Embryonic facial prominence (tissue), 1 donor: ENCODE measurements at regions not wholly inside any gene's neighbourhood (a gene's known extent, or its start where the extent isn't known, plus 50 kb on each side); places are given as distances from the start of the nearest gene placed in this dataset.
"Not testable (repeated sequence)": the region's sequence is repeated elsewhere in the genome, so short reads cannot be mapped to it uniquely, and the experiment has no call there.

ENCODE experiments used
- DNase-seq: peaks from one replicate; pipeline ENCODE4 v3.0.0-alpha.2; 2016; ENCODE audit errors: extremely low spot score

DNA sequence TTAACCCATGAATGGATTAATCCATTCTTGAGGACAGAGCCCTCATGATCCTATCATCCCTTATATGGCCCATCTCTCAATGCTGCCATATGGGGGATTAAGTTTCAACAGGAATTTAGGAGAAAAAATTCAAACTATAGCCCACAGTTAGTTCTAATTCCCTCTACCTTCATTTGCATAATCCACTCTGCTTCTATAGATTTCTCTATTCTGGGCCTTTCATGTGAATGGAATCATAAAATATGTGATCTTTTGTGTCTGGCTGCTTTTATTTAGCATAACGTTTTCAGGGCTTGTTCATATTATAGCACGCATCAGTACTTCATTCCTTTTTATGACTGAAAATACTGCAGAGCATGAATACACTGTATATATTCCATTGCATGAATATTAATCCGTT lies 55.4 kb downstream of the CTSL start:
- no peak for DNase-seq

DNA sequence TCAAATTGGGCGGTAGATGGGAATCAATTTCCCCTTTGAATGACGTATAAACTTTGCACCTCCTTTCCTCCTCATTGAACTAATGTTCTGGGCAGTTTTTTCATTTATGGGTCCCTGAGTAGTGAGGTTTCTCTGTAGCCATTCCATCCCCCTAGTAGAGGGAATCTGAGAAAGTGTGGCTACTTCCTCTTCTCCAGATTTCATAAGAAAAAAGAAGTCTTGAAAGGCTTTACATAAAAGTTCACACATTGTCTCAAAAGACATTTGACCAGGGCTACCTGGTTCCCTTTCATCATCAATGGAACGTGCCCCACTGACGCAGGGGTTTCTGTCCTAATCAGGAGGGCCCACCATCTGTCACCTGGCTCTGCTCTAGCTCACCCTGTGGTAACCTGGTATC lies 57.3 kb downstream of the CTSL start:
- no peak for DNase-seq

- DNase-seq = not testable (repeated sequence)
These were observed 59.5 kb downstream of the CTSL start for GRCh38 chr9:87785315-87785970.

DNA sequence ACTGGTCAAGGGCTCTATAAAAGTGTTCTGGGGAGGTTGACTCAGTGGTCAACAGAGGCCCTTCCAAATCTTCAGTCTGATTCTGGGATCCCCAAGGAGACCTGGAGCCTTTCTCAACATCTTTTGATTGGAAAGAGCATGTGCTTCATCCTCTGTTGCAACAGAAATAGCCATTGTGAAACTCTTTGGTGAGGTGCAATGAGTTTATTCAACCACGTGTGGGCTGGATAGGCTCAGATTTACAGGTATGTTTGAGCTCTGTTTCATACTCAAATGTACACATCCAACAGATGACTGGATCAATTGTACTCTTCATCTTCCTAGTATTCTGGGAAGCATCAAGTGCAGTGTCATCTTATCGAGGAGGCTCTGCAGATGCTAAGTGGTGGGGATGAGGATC lies 60.5 kb downstream of the CTSL start:
- no peak for DNase-seq

DNA sequence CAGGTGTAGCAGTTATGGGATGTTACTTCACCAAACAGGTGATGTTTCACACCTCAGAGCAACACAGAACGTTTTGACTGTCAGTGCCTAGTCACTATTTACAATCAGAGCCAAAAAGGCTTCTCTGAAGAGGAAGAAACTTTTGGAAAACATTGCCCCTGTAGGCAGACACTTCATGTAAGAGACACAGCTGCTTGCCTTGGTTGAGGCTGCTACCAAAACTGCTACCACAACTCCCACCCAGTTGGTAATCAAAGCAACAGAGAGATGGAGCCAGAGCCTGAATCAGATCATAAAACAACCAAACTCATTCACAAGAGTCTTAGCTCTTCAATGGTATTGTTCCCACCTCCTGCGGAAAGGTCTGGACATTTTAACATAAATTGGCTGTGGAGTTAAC lies 61.0 kb downstream of the CTSL start:
- no peak for DNase-seq

GRCh38 chr9:87787735-87788134 lies 61.8 kb downstream of the CTSL start:
- no peak for DNase-seq

- DNase-seq = no peak
These were observed 66.9 kb downstream of the CTSL start for GRCh38 chr9:87792831-87793288.

DNA sequence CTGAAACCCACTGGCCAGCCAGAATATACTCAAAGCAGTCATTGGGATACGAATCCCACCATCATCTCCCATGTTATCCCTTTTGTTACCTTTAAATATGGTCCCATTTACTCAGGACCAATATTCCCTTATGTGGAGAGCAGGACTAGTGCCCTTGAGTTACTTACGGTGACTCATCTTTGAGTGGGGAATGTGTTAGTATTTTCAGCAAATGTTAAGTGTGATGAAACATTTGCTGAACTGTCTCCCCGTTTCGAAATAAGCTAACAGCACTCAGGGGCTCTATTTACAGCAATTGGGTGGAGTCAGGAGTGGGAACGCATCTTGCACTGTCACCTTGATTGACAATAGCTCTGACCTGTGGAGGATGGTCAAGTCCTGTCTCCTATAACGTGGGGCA lies 67.4 kb downstream of the CTSL start:
- DNase-seq = no peak

GRCh38 chr9:87795178-87795577 lies 69.3 kb downstream of the CTSL start:
- no peak for DNase-seq

- no peak for DNase-seq
These were observed 70.3 kb downstream of the CTSL start for GRCh38 chr9:87796196-87796595.

DNA sequence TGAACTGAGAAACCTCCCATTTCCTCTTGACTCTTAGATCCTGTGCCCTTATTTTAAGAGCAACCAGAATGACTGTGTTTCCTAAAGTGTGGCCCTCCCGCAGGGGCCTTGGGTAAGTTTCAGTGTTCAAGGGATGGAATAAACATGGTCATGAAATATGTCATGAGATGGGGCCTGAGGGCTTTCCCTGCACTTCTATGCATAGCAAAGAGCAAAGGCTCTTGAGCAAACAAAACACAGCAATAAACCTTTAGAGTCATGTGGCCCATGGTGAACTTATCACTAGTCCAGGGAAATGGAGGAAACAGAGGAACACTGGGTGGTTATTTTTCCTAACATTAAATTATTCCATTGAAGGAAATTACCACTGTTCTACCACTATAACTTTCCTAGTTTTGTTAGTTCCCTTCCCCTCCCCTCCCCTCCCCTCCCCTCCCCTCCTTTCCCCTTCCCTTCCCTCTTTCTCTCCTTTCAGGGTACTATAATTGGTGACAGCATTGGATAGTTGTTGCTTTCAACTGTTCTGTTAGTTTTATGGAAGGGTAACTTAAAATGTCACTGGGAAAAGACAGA lies 72.4 kb downstream of the CTSL start:
- DNase-seq = no peak

DNA sequence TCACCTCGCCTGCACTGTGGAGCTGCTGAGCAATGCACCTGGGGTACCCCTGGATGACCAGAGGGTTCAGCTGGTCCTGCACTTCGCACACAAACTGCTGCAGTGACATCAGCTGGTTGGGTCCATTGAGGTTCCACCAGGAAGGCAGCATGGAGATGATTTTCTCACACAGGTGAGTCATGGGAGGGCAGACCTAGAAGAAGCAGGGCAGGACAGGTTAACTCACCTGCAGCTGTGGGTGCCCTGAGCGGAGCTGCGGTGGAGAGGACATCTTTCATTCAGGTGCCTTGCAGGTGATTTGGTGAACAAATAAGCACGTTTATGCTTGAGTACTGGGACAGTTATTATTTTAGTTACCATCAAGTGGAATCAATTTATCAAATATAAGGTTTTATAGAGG lies 73.6 kb downstream of the CTSL start:
- DNase-seq = no peak

DNA sequence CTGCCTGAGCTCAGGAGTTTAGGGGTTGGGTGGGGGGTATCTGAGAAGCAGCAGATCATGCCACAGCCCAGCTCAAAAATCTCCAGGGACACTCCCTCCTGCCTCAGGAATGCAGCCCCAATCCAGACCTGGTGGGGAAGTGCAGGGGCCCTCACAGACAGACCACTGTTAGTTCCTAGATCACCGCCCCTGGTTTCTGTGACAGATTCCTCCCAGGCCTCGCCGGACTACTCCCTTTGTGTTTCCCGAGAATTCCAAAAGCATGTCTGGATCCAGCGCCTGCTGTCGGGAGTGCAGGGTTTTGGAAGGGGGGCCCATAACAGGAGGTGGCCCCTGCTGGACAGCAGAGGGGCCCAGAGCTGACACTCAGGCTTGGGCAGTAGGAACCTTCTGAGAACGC lies 74.5 kb downstream of the CTSL start:
- DNase-seq = no peak

DNA sequence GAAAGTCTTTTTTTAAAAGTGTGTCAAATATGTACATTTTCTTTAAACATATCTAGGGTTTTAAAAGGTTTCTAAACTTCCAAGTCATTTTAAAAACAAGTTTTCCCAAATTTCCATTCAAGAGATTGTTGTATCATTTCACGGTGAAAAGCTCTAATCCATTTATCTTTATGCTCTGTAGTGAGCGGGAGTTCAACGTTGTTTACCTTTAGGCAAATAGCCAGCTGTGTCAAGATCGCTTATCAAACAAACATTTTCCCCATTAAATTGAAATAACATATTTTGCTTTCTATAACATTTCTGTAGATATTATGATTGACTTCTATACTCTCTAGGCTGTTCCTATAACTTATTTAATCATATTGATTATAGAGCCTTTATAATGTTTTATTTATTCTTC lies 75.1 kb downstream of the CTSL start:
- DNase-seq = no peak

- DNase-seq = no peak
These were observed 77.2 kb downstream of the CTSL start for GRCh38 chr9:87803166-87803565.

DNA sequence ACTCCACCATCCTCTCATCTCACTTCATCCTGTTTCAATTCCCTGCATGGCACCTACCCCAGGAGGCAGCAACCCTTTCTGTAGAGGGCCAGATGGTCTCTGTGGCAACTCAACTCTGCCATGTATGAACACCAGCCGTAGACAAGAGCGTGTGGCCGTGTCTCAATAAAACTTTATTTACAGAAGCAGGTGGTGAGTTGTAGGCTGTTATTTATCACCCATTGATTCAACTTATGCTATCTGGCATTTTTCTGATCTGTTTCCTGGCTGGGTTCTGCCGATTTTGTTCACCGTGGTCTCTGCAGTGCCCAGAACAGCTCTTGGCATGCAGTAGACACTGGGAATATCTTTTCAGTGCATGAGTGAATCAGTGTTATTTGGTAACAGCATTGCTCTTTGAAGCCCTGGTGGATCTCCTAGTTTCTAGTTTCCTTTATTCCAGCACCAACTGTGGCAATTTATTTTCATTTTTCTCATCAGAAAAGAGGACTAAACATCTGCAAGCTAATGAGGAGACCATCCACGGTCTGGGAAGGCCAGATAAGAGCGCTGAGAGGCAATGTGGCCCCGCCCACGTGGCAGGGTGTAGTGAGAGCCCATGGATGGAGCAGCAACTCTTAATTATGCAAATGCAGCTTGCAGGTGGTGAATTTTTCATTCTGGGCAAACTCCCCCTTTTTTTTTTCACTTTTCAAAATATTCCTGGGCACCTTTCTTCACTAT lies 77.9 kb downstream of the CTSL start:
- DNase-seq = no peak

- no peak for DNase-seq
These were observed 77.4 kb upstream of the SPATA31E1 start for GRCh38 chr9:87805259-87805658.

DNA sequence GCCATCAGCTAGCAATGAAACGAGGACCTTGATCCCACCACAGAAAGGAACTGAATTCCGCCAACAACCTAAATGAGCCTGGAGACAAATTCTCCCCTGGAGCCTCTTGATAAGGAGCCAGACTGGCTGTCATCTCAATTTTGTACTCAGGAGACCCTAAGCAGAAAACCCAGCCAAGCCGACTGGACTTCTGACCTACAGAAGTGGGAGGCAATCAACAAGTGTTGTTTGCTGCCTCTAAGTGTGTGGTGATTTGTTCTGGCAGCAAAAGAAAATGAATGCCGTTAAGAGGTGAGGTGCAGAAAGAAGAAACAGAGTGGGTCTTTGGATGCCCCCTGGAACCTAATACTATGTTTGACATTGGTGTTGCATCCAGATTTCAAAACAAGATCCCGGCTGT lies 72.7 kb upstream of the SPATA31E1 start:
- DNase-seq = no peak

DNA sequence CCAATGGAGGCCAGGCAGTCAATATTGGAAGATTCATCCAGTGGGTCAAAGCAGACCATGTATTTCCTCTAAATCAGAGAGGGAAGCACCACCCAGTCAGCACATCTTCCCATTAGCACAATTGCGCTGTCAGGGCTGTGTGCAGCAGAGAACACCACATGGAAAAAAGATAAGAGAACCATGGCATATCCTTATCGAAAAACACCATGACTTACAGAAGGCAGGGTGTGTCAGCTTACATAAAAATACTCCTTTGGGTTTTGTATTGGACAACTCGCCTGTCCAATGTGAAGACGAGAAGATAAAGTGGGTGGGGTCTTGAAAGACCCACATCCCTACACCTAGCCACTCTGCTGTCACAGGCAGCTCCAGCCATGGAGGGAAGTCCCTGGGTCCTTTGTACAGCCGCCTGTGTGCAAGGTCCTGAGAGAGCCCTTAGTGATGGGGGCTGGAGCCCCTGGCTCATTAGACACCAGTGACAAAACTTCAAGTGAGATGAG lies 71.9 kb upstream of the SPATA31E1 start:
- no peak for DNase-seq

GRCh38 chr9:87812375-87813118 lies 70.1 kb upstream of the SPATA31E1 start:
- no peak for DNase-seq

- DNase-seq = no peak
These were observed 69.6 kb upstream of the SPATA31E1 start for GRCh38 chr9:87813119-87813463.

GRCh38 chr9:87816036-87816435 lies 66.6 kb upstream of the SPATA31E1 start:
- no peak for DNase-seq
